Activated B cell treated with CpG ODN at 0.5 μM for 24 hours (primary cell): ENCODE measurements at regions not wholly inside any gene's neighbourhood (a gene's known extent, or its start where the extent isn't known, plus 50 kb on each side); places are given as distances from the start of the nearest gene placed in this dataset.

Experiments
- ATAC-seq: fragments of 200-7000 bp; cut with Tn5 transposase; one replicate; pipeline ENCODE4 v1.10.0; 2021; ENCODE audit warnings: low read depth, mild to moderate bottlenecking, moderate library complexity
- CTCF ChIA-PET: fragments of 350-600 bp; sonication (Branson Sonifier 250); formaldehyde crosslinking; loops from one replicate; lab custom pipeline; 2021; ENCODE audit warnings: antibody characterized with exemption; lab: Charles Lee
- POLR2A ChIA-PET: fragments of 350-600 bp; sonication (Branson Sonifier 250); formaldehyde crosslinking; loops from one replicate; lab custom pipeline; 2021; ENCODE audit warnings: antibody characterized with exemption; lab: Charles Lee
- DNase-seq: peaks from one replicate; pipeline ENCODE4 v3.0.0; 2022
- H3K27ac Mint-ChIP-seq: one replicate; pipeline ENCODE4 v1.8.0; 2020; ENCODE audit warnings: mixed read lengths
- H3K27me3 Mint-ChIP-seq: one replicate; pipeline ENCODE4 v1.8.0; 2021; ENCODE audit warnings: mixed read lengths
- H3K36me3 Mint-ChIP-seq: one replicate; pipeline ENCODE4 v1.8.0; 2021; ENCODE audit warnings: low read depth, mixed read lengths
- H3K4me1 Mint-ChIP-seq: one replicate; pipeline ENCODE4 v1.8.0; 2021; ENCODE audit warnings: mixed read lengths
- H3K4me3 Mint-ChIP-seq: one replicate; pipeline ENCODE4 v1.8.0; 2020; ENCODE audit warnings: mild to moderate bottlenecking, mixed read lengths
- H3K9me3 Mint-ChIP-seq: one replicate; pipeline ENCODE4 v1.8.0; 2020; ENCODE audit warnings: mixed read lengths
- intact Hi-C: fragments of 100-400 bp; cut with micrococcal nuclease; formaldehyde crosslinking; loops from one replicate; pipeline ENCODE4 v1.15.1; 2024
- TF ChIP-seq, protein P1 (sequence below): fragments of 200-600 bp; IDR thresholded peaks from one replicate; pipeline ENCODE4 v1.8.0; 2022; ENCODE audit warnings: antibody characterized with exemption, mild to moderate bottlenecking

DNA sequence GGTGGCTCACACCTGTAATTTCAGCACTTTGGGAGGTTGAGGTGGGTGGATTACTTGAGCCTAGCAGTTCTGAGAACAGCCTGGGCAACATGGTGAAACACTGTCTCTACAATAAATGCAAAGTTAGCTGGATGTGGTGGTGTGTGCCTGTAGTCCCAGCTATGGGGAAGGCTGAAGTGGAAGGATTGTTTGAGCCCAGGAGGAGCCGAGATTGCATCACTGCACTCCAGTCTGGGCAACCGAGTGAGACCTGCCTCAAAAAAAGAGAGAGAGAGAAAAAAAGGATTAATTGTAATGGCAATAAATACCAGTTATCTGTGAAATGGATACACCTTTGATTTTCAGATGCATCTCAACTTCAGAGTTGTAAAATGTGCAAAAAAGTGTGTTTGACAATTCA, 58.8 kb downstream of the SPRY1 start:
- Mint-ChIP-seq H3K36me3 (no peaks in the 10 kb centered on the region), H3K4me1 (peaks cover 37% of the 10 kb centered on the region), H3K4me3 (no peak overlapping the region), H3K9me3 (no peaks in the 10 kb centered on the region), H3K27ac (no peak overlapping the region), H3K27me3 (no peaks in the 10 kb centered on the region)
- CTCF ChIA-PET = no interaction called here
- ATAC-seq = no peak
- TF ChIP-seq, protein P1, sequence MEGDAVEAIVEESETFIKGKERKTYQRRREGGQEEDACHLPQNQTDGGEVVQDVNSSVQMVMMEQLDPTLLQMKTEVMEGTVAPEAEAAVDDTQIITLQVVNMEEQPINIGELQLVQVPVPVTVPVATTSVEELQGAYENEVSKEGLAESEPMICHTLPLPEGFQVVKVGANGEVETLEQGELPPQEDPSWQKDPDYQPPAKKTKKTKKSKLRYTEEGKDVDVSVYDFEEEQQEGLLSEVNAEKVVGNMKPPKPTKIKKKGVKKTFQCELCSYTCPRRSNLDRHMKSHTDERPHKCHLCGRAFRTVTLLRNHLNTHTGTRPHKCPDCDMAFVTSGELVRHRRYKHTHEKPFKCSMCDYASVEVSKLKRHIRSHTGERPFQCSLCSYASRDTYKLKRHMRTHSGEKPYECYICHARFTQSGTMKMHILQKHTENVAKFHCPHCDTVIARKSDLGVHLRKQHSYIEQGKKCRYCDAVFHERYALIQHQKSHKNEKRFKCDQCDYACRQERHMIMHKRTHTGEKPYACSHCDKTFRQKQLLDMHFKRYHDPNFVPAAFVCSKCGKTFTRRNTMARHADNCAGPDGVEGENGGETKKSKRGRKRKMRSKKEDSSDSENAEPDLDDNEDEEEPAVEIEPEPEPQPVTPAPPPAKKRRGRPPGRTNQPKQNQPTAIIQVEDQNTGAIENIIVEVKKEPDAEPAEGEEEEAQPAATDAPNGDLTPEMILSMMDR = no peak
- no peak for DNase-seq
- POLR2A ChIA-PET = no interaction called here
- intact Hi-C loops = loop anchor here (10.0 kb wide), 1 partner anchor 131 kb away; no protein-coding TSS in a partner anchor

DNA sequence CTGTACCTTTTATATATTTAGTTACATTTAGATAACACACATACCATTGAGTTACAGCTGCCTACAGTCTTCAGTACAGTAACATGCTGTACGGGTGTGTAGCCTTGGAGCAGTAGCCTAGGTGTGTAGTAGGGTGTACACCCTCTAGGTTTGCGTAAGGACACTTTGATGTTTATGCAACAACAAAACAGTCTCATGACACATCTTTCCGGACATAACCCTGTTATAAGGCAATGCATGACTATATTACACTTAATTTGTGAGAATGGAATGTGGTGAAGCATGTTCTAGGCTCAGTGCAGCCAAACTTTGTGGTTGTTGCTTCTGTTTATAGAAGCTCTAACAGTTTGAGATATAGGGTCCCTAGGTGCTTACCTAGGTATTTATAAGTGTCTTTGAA, 65.4 kb downstream of the SPRY1 start:
- Mint-ChIP-seq H3K27ac (no peak overlapping the region), H3K9me3 (no peaks in the 10 kb centered on the region), H3K36me3 (no peaks in the 10 kb centered on the region), H3K4me1 (peaks cover 21% of the 10 kb centered on the region), H3K4me3 (no peak overlapping the region), H3K27me3 (no peaks in the 10 kb centered on the region)
- intact Hi-C loops = no loop called here
- ChIA-PET CTCF (no interaction called here), POLR2A (no interaction called here)
- TF ChIP-seq, protein P1 = no peak
- DNase-seq = no peak
- no peak for ATAC-seq

DNA sequence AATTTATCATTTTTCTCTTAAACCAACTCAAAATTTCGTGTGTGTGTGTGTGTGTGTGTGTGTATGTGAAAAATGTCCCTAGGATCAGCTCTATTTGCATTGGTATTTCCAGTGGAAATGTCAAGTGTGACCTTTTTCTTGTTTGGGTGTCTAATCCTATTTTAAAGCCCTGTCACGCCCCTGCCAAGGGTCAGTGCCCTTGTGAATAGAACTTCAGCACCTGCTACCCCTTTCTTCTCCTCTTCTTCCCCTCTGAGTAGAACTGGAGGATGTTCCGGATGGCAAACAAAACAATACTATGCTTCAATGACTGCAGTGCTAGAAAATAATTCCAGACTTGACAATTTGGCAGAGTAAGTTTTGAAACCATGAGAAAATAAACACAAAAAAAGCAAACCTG, 67.3 kb downstream of the SPRY1 start:
- Mint-ChIP-seq H3K4me3 (peak overlapping the region; percentile 11), H3K27me3 (no peaks in the 10 kb centered on the region), H3K27ac (no peak overlapping the region), H3K9me3 (no peaks in the 10 kb centered on the region), H3K36me3 (no peaks in the 10 kb centered on the region), H3K4me1 (peaks cover 21% of the 10 kb centered on the region)
- DNase-seq (no peak), ATAC-seq (peak; percentile 28)
- TF ChIP-seq, protein P1 = no peak
- intact Hi-C loops = no loop called here
- ChIA-PET POLR2A (no interaction called here), CTCF (no interaction called here)

DNA sequence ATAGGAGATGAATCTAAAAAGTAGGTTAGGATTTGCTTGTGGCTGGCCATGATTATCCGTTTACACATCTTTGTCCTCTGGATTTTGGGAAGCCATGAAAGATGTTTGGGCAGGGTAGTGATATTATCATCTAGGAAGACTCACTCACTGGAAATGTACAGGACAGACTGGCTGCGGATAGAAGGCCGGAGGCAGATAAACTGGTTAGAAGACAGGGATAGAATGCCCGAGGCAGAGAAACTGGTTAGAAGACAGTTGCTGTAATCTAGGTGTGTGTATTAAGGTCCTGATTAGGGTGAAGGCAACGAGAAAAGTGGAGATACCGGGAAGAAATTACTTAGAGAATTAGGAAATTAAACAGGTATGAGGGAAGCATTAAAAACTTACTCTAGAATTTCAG, 68.8 kb downstream of the SPRY1 start:
- intact Hi-C loops = no loop called here
- no peak overlapping the region for H3K4me3 Mint-ChIP-seq

DNA sequence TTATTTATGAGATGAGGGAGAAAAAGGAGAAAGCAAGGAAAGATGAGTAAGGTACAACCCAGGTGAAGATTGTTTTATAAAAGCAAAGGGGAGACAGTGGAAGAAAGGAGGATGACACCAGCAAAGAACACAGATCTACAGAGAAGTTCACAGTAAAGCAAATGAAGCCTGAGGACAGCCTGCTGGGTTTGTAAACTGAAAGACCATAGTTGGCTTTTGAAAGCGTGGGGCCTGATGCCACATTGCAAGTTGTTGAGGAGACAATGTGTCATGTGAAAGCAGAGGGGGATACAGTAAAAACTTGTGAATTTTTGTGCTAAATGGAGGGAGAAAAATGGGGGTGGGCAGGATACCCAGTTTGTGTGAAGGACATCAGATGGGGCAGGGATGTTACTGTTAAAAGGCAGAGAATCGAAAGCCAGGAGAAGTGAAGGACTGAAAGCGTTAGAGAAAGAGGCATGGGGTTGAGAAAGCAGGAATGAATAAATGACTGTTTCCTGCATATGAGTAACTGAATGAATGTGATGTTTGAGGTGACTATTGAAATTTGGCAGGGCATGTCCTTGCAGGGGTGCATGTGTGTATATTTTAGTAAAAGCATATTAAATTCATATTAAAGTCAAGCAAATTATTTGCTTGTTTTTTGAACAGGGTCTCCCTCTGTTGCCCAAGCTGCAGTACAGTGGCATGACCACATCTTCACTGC, 69.6 kb downstream of the SPRY1 start:
- no peak overlapping the region for H3K27ac Mint-ChIP-seq
- H3K27me3 Mint-ChIP-seq = no peaks in the 10 kb centered on the region
- no peaks in the 10 kb centered on the region for H3K36me3 Mint-ChIP-seq
- TF ChIP-seq, protein P1 = no peak
- ChIA-PET CTCF (no interaction called here), POLR2A (no interaction called here)
- ATAC-seq = no peak
- DNase-seq = no peak
- peaks cover 26% of the 10 kb centered on the region for H3K4me1 Mint-ChIP-seq
- intact Hi-C loops = no loop called here
- H3K9me3 Mint-ChIP-seq = no peaks in the 10 kb centered on the region
- no peak overlapping the region for H3K4me3 Mint-ChIP-seq

More for the DNA sequence above, 68.8 kb downstream of the SPRY1 start:
- ChIA-PET POLR2A (no interaction called here), CTCF (no interaction called here)
- Mint-ChIP-seq H3K4me1 (peaks cover 26% of the 10 kb centered on the region), H3K27ac (no peak overlapping the region), H3K9me3 (no peaks in the 10 kb centered on the region), H3K36me3 (no peaks in the 10 kb centered on the region), H3K27me3 (no peaks in the 10 kb centered on the region)
- ATAC-seq = no peak
- TF ChIP-seq, protein P1 = no peak
- DNase-seq = no peak
